ENCODE measurements at regions not wholly inside any gene's neighbourhood (a gene's known extent, or its start where the extent isn't known, plus 50 kb on each side); places are given as distances from the start of the nearest gene placed in this dataset.

DNA sequence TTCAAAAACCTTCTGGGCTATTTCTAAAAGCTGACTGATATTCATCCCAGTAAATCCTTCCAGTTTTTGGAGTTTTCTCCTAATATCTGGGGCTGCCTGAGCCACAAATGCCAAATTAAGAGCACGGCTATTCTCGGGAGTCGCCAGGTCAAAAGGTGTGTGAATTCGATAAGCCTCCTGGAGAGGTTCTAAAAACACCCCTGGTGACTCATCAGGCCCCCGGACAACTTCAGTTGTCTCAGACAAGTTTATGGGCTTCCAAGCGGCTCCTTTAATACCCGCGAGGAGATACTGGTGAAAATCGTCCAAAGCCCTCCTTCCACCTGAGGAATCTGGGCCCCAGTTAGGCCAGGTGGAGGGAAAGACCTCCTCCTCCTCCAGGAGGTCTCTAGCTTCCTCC, 677.1 kb downstream of the TMEM121 start:
- no peak overlapping the region for H3K4me3 ChIP-seq (ENCODE audit: control insufficient read depth, low read depth, low read length)
- no peak for DNase-seq (ENCODE audit: low read depth)
- no peak for TF ChIP-seq CTCF (IDR thresholded peaks at IDR 0.05; ENCODE audit: control insufficient read depth, insufficient read depth, low read depth, low read length, missing control alignments)

- no peak for DNase-seq (ENCODE audit: low read depth)
Measured at GRCh38 chr14:106204063-106204462, 677.7 kb downstream of the TMEM121 start.

DNA sequence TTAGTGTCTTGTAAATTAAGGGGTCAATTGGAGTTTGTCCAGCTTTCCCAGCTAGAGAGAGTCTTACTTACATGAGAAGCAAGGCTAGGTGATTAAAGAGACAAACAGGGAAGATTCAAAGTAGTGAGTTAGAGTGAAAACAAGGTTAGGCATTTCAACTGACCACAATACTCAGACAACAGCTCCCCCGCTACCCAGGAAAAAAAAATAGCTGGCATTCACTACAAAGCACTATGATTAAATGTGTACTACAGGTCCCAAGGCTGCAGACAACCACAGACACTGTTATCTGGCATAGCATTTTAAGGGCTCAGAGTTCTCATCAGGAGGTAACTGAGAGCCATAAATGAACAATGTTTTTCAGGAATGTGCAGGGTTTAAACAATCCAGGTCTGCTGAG, 680.9 kb downstream of the TMEM121 start:
- no peak overlapping the region for H3K4me3 ChIP-seq (ENCODE audit: control insufficient read depth, low read depth, low read length)
- no peak for DNase-seq (ENCODE audit: low read depth)
- TF ChIP-seq CTCF (IDR thresholded peaks at IDR 0.05; ENCODE audit: control insufficient read depth, insufficient read depth, low read depth, low read length, missing control alignments): no peak

More at GRCh38 chr14:106204063-106204462, 677.7 kb downstream of the TMEM121 start:
- H3K4me3 ChIP-seq (ENCODE audit: control insufficient read depth, low read depth, low read length): no peak overlapping the region
- no peak for TF ChIP-seq CTCF (IDR thresholded peaks at IDR 0.05; ENCODE audit: control insufficient read depth, insufficient read depth, low read depth, low read length, missing control alignments)

DNA sequence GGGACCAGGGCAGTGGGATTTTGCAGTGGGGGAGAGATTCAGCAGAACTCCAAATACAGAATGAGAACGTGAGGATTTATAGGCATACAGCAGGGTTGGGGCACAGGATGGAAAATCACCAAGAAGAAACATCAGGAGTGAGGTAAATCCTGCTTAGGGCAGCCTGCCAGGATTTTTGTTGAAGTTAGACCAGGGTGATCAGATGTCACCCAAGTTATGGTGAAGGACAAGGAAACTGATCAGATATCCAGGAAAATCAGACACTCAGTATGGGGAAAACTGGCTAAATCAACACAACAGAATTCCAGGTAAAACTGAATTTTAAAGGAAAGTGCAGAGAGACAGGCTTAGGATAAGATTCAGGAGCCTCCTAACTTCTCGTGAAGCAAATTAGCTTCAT, 682.4 kb downstream of the TMEM121 start:
- no peak for TF ChIP-seq CTCF (IDR thresholded peaks at IDR 0.05; ENCODE audit: control insufficient read depth, insufficient read depth, low read depth, low read length, missing control alignments)
- H3K4me3 ChIP-seq (ENCODE audit: control insufficient read depth, low read depth, low read length): no peak overlapping the region

DNA sequence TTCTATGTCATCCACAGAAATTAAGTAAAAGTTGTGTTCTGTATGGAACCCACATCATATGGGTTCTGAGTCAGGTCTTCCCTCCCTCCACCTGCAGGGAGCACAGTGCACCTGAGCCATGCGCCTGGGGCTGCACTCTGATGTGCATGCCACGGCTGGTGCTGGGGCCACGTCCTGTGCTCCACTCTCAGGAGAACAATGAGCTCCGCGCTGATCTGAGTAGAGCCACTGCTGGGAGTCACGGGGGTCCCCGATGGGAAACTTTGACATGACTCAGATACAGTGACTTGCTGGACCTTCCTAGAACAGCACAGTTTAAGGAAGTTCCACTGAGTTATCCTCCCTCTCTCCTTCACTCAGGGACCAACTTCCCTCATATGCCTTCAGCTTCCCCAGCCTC, 683.4 kb downstream of the TMEM121 start:
- no peak for DNase-seq (ENCODE audit: low read depth)
- H3K4me3 ChIP-seq (ENCODE audit: control insufficient read depth, low read depth, low read length): no peak overlapping the region
- TF ChIP-seq CTCF (IDR thresholded peaks at IDR 0.05; ENCODE audit: control insufficient read depth, insufficient read depth, low read depth, low read length, missing control alignments): no peak

More for the DNA sequence above, 682.4 kb downstream of the TMEM121 start:
- no peak for DNase-seq (ENCODE audit: low read depth)

- H3K4me3 ChIP-seq (ENCODE audit: control insufficient read depth, low read depth, low read length): no peak overlapping the region
- TF ChIP-seq CTCF (IDR thresholded peaks at IDR 0.05; ENCODE audit: control insufficient read depth, insufficient read depth, low read depth, low read length, missing control alignments): no peak
- DNase-seq (ENCODE audit: low read depth): no peak
Measured at GRCh38 chr14:106210650-106211049, 684.3 kb downstream of the TMEM121 start.

DNA sequence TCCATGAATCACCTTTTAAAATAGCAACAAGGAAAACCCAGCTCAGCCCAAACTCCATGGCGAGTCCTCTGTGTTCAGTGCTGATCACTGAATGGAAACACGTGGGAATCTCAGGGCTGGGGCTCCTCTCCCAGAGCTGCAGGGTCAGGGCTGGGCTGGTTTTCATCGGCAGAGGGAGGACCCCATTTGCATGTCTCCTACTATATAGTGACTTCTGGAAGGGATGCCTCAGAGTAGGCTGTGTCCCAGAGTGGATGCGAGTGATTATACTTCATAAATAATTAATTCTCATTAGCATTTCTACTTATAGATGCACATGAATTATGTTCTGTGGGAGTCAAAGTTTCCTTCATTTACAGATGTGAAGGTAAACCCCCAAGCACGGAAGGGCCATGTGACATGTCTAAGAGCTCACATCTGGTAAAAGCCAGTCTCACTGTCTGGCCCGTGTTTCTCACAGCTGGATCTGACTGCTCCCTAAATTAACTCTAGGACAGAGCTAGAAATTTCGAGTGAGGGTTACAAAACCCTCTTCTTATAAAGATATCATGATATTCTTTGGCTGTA, 685.0 kb downstream of the TMEM121 start:
- no peak overlapping the region for H3K4me3 ChIP-seq (ENCODE audit: control insufficient read depth, low read depth, low read length)
- DNase-seq (ENCODE audit: low read depth): no peak
- no peak for TF ChIP-seq CTCF (IDR thresholded peaks at IDR 0.05; ENCODE audit: control insufficient read depth, insufficient read depth, low read depth, low read length, missing control alignments)
